HAP-1 (cell line): ENCODE measurements at regions not wholly inside any gene's neighbourhood (a gene's known extent, or its start where the extent isn't known, plus 50 kb on each side); places are given as distances from the start of the nearest gene placed in this dataset.
"Not testable (repeated sequence)": the region's sequence is repeated elsewhere in the genome, so short reads cannot be mapped to it uniquely, and the experiment has no call there.

ENCODE experiments used
- DNase-seq, 2 experiments: peaks; one replicate each; pipeline ENCODE4 v3.0.0-alpha.2; 2016 to 2020; ENCODE audit warnings: low spot score in 2 of 2
- H3K27me3 ChIP-seq: fragments of 250-450 bp; sonication (Bioruptor Pico); 2 replicates; pipeline ENCODE4 v1.5.1; 2020; ENCODE audit warnings: low read depth, mild to moderate bottlenecking, moderate library complexity
- H3K36me3 ChIP-seq: fragments of 250-450 bp; sonication (Bioruptor Pico); replicated peaks from 2 replicates; pipeline ENCODE4 v1.5.1; 2020; ENCODE audit warnings: mild to moderate bottlenecking
- H3K4me1 ChIP-seq: fragments of 250-450 bp; sonication (Bioruptor Pico); 2 replicates; pipeline ENCODE4 v1.5.1; 2020; ENCODE audit warnings: mild to moderate bottlenecking
- H3K4me3 ChIP-seq: fragments of 250-450 bp; sonication (Bioruptor Pico); 2 replicates; pipeline ENCODE4 v1.5.1; 2020; ENCODE audit warnings: mild to moderate bottlenecking, moderate library complexity
- H3K9me3 ChIP-seq: fragments of 250-450 bp; sonication (Bioruptor Pico); 2 replicates; pipeline ENCODE4 v1.5.1; 2020; ENCODE audit warnings: mild to moderate bottlenecking, moderate library complexity
- in situ Hi-C: fragments of 300-500 bp; cut with MboI; formaldehyde crosslinking; loops from 3 replicates; pipeline ENCODE4 v1.14.3; 2020; ENCODE audit warnings: low sequenced_read_pairs, inconsistent platforms, mixed read lengths

DNA sequence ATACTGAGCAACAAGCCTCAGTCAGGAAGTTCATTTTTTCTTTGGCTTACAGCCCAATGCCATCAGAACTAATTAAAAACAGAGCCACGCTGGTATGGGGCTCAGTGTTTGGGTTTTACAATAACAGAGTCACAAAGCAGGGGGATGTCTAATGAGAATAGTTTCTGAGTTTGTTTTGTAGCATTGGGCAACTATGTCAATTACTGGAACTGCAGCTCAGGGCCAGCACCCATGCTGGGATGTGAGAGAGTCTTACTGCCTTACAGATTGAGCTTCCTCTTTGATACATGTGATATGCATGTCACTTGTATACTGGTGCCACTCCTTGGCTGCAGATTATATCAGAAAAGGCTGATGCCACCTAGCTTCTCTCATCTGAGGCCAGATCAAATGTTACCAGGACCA, 117.6 kb downstream of the TFAP2B start:
- H3K4me3 ChIP-seq = no peak overlapping the region
- no peaks in the 10 kb centered on the region for H3K36me3 ChIP-seq
- no peaks in the 10 kb centered on the region for H3K4me1 ChIP-seq
- H3K9me3 ChIP-seq = no peaks in the 10 kb centered on the region
- no peak for DNase-seq
- H3K27me3 ChIP-seq = no peaks in the 10 kb centered on the region
- in situ Hi-C loops = no loop called here

DNA sequence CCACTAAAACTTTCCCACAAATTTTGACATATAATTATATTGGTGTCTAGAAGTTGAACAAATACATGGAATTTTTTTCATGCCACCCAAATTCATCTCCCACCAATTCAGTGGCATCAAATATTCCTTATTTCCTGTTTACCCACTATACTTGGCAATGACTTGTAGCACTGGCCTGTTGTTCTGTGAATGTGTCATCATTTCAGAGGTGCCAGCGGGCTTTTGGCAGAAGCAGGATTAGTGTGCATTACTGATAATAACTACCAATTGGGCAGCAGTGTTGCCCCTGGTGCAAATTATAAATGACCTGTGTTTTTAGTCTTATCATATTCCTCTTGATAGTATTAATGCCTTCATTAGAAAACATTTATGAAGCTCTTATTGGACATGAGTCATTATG, 121.3 kb downstream of the TFAP2B start:
- DNase-seq = no peak
- H3K4me3 ChIP-seq = no peak overlapping the region
- no peaks in the 10 kb centered on the region for H3K9me3 ChIP-seq
- no peaks in the 10 kb centered on the region for H3K4me1 ChIP-seq
- no peaks in the 10 kb centered on the region for H3K36me3 ChIP-seq
- H3K27me3 ChIP-seq = no peaks in the 10 kb centered on the region
- in situ Hi-C loops = no loop called here

DNA sequence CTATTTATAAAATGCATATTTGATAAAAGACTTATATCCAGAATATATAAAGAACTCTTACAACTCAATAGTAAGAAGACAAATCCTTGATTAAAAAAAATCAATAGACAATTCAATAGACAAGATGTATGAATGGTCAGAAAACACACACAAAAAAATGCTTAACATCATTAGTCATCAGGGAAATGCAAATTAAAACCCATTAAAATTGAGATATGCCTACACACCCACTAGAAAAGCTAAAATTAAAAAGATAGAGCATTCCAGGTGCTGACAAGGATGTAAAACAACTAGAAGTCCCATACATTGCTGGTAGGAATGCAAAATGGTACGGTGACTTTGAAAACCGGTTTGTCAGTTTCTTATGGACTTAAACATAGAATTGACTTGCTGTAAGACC, 127.1 kb downstream of the TFAP2B start:
- in situ Hi-C loops = no loop called here
- Histone ChIP-seq H3K4me3 (no peak overlapping the region), H3K27me3 (no peaks in the 10 kb centered on the region), H3K4me1 (no peaks in the 10 kb centered on the region), H3K9me3 (no peaks in the 10 kb centered on the region), H3K36me3 (no peaks in the 10 kb centered on the region)
- DNase-seq = no peak

DNA sequence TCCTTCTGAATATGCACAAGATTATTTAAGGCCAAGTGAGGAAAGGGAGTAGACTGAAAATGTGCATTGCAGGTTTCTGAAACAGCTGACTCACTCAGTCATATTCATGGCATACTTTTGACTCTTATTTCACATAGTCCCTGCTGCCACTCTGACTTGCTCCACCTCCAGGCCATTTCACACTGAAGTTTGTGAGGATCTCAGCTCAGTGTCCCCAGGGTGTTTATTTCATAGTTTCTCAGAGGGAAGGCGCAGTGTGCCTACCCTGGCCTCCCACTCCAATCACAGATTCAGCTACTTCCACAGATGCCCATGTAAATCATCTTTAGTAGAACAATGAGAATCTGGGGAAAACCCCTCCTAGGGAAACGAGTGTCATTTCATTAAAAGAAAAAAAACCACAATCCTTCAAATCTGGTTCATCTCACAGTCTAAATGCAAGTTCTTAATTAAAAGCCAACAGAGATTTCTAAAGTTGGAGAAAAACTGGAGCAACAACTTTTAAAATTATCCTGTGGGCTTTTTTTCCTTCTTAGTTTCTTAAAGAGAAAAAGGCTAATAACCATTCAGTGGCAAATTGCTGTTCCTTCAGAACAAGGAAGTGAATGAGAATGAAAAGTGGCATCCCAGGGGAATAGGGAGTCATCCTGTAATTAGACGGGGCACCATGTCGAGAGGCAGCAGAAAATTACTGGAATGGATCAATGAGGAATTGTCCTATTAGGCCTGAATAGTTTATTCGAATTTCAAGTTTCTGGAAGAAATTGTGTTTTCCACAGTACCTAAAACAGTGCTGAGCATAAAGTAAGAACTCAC, 133.6 kb downstream of the TFAP2B start:
- H3K36me3 ChIP-seq = no peaks in the 10 kb centered on the region
- no peaks in the 10 kb centered on the region for H3K27me3 ChIP-seq
- H3K9me3 ChIP-seq = no peaks in the 10 kb centered on the region
- in situ Hi-C loops = no loop called here
- no peaks in the 10 kb centered on the region for H3K4me1 ChIP-seq
- H3K4me3 ChIP-seq = no peak overlapping the region
- DNase-seq = no peak

DNA sequence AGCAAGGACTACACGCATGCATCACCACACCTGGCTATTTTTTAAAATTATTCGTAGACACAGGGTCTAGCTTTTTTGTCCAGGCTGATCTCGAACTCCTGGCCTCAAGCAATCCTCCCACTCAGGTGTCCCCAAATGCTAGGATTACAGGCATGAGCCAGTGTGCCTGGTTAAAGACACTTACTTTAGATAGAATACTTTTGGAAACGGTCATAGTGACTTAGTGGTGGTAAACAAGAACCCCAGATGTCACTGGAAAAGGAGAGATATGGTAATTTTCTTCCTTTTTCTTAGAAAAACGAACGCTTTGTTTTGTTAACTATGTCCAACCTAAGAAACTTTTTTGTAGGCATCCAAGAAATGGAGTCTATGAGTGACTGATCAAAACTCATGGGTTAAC, 137.3 kb downstream of the TFAP2B start:
- Histone ChIP-seq H3K36me3 (no peaks in the 10 kb centered on the region), H3K9me3 (no peaks in the 10 kb centered on the region), H3K4me3 (no peak overlapping the region), H3K4me1 (no peaks in the 10 kb centered on the region), H3K27me3 (no peaks in the 10 kb centered on the region)
- in situ Hi-C loops = no loop called here
- no peak for DNase-seq

DNA sequence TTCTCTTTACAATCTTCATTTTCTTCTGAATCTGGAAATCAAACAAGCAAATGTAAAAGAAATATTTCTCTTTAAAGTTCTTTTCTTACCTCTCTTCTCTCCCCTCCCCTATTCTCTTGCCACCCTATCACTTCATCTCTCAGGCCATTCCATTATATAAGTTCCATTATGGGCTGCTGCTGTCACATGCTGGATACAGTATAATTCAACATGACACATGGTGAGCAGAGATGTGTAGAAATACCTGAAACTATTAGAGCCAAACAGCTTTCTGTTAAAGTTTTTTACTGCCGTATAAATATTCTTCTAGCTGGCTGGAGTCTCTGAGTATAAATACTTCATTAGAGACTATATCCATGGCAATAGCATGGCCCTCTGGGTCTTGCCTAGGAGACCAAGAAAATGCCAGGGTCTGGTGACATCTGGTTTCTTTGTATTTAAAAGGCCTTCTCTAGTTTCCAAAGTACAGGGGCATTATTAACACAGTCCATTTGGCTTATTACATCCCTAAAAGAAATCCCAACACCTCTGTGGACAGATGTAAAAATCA, 139.6 kb downstream of the TFAP2B start:
- Histone ChIP-seq H3K27me3 (no peaks in the 10 kb centered on the region), H3K4me3 (no peak overlapping the region), H3K9me3 (no peaks in the 10 kb centered on the region), H3K4me1 (no peaks in the 10 kb centered on the region), H3K36me3 (no peaks in the 10 kb centered on the region)
- no peak for DNase-seq
- in situ Hi-C loops = no loop called here

DNA sequence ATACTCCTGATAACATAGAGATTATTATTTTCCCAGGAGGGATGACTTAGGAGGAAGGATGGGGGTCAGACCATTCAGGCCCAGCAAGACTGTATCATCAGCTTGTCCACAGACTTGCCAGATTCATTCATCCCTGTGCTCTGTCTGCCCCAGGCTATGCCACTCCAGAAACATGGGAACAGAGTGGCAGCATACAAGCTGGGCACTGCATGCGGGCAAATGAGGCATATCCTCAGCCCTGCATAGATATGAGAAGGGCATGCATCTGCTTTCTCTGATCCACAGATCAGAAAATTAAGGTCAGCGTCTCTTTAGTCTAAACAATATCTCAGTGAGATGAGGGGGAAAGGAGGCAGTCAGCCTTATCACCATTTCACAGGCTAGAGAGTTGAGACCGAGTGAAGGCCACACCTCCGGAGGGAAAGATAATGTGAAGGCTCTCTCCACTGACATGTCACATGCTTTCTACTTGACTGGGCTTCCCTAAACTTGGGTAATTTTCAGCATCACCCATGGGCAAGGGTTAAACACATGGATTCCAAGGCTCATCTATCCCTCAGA, 140.5 kb downstream of the TFAP2B start:
- Histone ChIP-seq H3K9me3 (no peaks in the 10 kb centered on the region), H3K27me3 (no peaks in the 10 kb centered on the region), H3K4me1 (no peaks in the 10 kb centered on the region), H3K36me3 (no peaks in the 10 kb centered on the region), H3K4me3 (no peak overlapping the region)
- DNase-seq = no peak
- in situ Hi-C loops = no loop called here

DNA sequence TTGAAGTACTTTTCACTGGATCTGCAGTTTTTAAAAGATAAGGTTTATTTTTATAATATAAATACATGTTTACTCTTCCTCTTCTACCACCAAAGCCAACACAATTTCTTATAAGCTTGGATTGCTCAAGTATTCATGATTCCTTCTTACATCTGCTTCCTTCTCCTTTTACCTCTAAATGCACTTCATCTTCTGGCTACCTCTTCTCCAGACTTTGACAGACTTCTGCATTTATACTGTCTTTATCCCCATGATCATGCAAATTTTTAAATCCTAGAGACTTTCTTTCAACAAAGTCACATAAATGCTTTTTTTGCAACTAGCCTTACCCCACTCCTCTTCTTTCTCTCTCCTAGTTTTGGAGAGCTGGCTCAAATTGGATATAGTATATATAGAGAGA, 142.9 kb downstream of the TFAP2B start:
- Histone ChIP-seq H3K36me3 (no peaks in the 10 kb centered on the region), H3K9me3 (no peaks in the 10 kb centered on the region), H3K27me3 (no peaks in the 10 kb centered on the region), H3K4me1 (no peaks in the 10 kb centered on the region), H3K4me3 (no peak overlapping the region)
- no peak for DNase-seq
- in situ Hi-C loops = no loop called here

DNA sequence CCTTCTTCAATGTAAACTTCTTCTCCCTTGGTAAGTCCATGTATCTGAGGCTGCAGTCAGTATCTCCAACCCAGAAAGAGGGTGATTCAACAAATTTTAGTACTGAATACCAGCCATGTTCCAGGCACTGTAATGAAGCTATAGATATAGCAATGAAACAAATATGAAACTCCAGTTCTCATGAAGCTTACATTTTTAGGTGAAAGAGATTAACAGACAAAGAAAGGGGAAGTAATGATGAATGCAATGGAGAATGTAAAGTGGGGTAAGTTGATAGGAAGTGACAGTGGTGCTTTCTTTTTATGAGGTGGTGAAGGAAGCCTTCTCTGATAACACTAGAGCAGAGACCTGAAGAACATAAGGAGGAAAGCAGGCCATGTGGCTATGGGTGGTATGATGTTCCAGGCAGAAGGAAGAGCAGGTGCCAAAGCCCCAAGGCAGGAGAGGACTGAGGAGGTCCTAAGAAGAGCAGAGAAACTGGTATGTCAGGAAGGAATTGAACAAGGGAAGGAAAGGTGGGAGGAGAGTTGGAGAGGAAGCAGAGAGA, 143.6 kb downstream of the TFAP2B start:
- H3K9me3 ChIP-seq = no peaks in the 10 kb centered on the region
- no peak for DNase-seq
- H3K4me3 ChIP-seq = no peak overlapping the region
- in situ Hi-C loops = no loop called here
- no peaks in the 10 kb centered on the region for H3K36me3 ChIP-seq
- H3K27me3 ChIP-seq = no peaks in the 10 kb centered on the region
- no peaks in the 10 kb centered on the region for H3K4me1 ChIP-seq

DNA sequence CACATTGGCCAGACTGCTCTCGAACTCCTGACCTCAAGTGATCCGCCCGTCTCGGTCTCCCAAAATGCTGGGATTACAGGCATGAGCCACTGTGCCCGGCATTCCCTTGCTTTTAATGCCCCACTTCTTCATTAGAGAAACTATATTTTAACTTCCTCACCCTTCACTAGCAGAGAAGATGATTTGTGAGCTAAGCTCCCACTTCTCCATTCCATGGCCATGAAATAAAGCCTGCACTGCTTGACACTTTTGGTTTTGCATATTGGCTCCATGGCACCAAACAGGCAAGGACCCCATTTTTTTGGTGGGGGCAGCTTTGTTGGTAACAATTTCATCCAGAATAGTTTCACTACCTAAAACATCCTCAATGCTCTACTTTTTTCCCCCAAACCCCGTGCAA, 145.3 kb downstream of the TFAP2B start:
- in situ Hi-C loops = no loop called here
- no peak for DNase-seq
- H3K4me1 ChIP-seq = no peaks in the 10 kb centered on the region
- no peak overlapping the region for H3K4me3 ChIP-seq
- no peaks in the 10 kb centered on the region for H3K9me3 ChIP-seq
- H3K36me3 ChIP-seq = no peaks in the 10 kb centered on the region
- H3K27me3 ChIP-seq = no peaks in the 10 kb centered on the region

DNA sequence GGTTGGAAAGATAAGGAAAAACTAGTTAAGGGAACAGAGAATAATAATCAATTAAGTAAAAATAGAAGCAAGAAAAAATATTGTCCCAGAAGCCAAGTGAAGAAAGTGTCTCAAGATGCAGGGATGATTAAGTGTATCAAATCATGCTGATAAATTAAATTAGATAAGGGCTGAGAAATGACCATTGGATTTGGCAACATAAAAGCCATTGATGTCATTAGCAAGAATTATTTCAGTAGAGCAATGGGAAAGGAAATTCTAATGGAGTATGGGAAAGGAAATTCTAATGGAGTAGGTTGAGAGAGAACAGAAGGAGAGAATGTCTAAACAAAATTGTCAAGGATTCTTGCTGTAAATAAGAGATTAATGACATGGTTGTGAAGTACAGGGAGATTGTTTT, 146.8 kb downstream of the TFAP2B start:
- Histone ChIP-seq H3K27me3 (no peaks in the 10 kb centered on the region), H3K36me3 (no peaks in the 10 kb centered on the region), H3K4me3 (no peak overlapping the region), H3K9me3 (no peaks in the 10 kb centered on the region), H3K4me1 (no peaks in the 10 kb centered on the region)
- DNase-seq = no peak
- in situ Hi-C loops = no loop called here

DNA sequence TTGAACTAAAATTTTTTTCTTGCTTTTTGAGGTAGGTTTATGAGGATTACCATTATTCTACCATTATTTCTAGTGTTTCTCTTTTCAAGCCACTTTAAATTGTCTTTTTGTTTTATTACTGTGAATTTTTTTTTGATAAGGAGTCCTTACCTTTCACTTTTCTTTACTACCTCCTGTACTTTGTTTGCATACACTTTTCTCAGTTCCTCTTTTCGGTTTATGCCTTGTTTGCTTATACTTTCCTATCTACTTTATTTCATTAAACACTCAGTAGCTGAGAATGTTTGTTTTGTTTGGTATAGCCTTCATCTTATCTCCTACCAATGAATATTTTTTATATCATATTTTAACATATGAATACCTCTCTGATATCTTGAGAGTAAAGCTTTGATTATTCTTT, 147.9 kb downstream of the TFAP2B start:
- no peaks in the 10 kb centered on the region for H3K36me3 ChIP-seq
- in situ Hi-C loops = no loop called here
- H3K27me3 ChIP-seq = no peaks in the 10 kb centered on the region
- no peaks in the 10 kb centered on the region for H3K9me3 ChIP-seq
- DNase-seq = no peak
- H3K4me3 ChIP-seq = no peak overlapping the region
- H3K4me1 ChIP-seq = no peaks in the 10 kb centered on the region

DNA sequence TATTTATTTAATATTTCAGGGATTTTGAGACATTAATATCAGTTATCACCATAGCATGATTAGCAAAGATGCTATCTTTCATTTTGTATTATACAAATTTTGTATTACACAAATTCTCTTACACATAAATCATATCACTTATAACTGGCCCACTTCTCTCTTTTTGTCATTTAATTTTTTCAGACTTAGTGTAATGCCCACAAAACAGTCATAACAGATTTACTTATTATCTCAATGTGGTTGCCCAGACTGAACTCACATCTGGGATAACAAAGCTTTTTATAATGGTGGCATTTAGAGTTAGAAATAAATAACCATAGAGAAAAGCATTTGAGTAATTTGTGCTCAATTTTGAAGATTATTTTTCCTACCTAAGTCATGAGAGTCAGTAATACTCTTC, 148.3 kb downstream of the TFAP2B start:
- Histone ChIP-seq H3K4me3 (no peak overlapping the region), H3K4me1 (no peaks in the 10 kb centered on the region), H3K36me3 (no peaks in the 10 kb centered on the region), H3K9me3 (no peaks in the 10 kb centered on the region), H3K27me3 (no peaks in the 10 kb centered on the region)
- in situ Hi-C loops = no loop called here
- no peak for DNase-seq

DNA sequence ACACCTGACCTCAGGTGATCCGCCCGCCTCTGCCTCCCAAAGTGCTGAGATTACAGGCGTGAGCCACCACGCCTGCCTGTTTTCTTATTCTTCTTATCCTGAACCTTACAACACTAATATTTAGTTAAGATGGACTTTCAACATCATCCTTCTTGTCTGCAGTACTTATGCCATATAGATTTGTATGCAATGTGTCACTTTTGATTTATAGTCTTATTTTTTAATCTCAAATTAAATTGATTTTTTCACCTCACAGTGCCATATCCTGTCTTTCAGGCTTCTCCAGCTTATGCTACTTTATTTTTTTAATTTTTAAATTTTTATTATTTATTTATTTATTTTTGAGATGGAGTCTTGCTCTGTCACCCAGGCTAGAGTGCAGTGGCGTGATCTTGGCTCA, 149.6 kb downstream of the TFAP2B start:
- DNase-seq, H3K4me3 ChIP-seq, H3K36me3 ChIP-seq, in situ Hi-C loops, H3K4me1 ChIP-seq, H3K27me3 ChIP-seq, H3K9me3 ChIP-seq: not testable (repeated sequence)
